GM21737 (cell line): ENCODE measurements at regions not wholly inside any gene's neighbourhood (a gene's known extent, or its start where the extent isn't known, plus 50 kb on each side); places are given as distances from the start of the nearest gene placed in this dataset.
"Not testable (repeated sequence)": the region's sequence is repeated elsewhere in the genome, so short reads cannot be mapped to it uniquely, and the experiment has no call there.

Source experiments
- ATAC-seq: cut with Tn5 transposase; IDR thresholded peaks from one replicate; pipeline ENCODE4 v1.9.1; 2021; ENCODE audit warnings: mild to moderate bottlenecking, moderate library complexity; ENCODE audit not compliant: unreplicated experiment

DNA sequence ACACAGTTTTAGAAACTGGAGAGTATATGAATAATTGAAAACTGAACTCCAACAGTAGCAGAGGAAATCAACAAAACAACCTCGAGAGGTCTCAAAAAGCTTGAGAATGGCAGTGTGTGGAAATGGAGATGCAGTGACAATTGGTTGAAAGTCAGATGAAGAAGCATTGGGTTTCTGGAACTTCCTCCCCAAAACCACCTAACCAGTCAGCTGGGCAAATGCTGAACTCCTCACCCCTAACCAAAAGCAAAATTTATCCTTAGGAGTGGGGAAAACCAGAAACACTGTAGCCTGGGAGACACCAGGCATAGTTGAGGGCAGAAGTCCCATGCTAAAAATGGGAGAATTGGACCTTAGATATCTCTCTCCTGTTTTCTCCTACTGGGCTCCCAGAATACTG lies 109.9 kb downstream of the TANC2 start:
- no peak for ATAC-seq

DNA sequence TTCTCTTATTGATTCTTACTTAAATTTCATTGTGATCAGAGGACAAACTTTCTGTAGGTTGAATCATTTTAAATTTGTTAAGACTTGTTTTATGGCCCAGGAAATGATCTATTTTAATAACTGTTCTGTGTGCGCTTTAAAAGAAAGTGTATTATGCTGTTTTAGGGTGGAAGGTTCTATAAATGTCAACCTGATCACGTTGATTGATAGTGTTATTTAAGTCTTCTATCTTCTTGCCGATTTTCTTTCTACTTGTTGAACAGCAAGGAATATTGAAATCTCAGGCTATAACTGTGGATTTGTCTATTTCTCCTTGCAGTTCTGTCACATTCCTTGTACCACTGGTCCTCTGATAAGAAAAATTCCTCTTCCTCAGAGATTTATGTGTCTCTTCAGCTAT lies 112.7 kb downstream of the TANC2 start:
- ATAC-seq: no peak

DNA sequence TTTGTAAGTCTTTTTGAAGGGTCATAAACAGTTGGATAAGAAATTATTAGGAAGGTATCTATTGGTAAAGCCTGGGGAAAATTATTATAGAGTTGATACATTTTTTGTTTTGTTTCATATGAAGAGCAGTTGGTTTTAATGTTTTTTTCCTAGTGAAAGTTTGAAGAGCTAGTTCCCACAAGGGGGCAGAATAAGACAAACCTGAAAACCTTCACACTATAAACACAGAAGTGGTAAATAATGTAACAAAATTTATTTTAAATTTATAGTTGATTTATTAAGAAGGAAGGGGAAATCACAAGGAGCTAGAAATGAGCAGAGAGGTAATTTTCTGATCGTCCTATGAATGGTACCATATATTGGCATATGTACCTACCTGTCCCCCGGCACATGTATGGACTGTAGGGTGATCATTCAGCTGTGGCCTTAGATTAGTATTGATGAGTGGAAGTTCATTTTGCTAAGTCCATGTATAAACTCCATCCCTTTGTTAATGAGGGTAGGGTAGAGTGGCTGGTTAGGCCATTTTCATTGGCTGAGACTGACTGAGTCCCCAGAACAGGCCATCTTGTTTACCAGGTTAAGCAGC lies 116.3 kb downstream of the TANC2 start:
- no peak for ATAC-seq

DNA sequence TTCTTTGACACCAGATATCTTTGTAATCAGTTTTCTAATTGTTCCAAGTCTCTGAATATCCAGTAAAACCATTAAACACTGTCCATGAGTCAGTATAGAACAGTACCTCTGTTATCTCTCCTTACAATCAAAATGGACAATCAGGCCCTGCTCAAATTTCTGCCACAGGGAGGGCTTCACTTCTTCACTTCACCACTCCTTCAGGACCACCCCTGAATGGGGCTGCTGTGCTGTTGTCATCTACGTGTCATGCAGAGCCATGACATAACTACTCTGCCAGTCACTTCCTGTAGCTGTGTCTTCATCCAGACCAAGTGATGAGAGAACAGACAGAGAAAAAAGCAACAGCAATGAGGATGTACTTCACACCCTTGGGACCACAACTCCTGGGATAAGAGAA lies 116.9 kb downstream of the TANC2 start:
- no peak for ATAC-seq

DNA sequence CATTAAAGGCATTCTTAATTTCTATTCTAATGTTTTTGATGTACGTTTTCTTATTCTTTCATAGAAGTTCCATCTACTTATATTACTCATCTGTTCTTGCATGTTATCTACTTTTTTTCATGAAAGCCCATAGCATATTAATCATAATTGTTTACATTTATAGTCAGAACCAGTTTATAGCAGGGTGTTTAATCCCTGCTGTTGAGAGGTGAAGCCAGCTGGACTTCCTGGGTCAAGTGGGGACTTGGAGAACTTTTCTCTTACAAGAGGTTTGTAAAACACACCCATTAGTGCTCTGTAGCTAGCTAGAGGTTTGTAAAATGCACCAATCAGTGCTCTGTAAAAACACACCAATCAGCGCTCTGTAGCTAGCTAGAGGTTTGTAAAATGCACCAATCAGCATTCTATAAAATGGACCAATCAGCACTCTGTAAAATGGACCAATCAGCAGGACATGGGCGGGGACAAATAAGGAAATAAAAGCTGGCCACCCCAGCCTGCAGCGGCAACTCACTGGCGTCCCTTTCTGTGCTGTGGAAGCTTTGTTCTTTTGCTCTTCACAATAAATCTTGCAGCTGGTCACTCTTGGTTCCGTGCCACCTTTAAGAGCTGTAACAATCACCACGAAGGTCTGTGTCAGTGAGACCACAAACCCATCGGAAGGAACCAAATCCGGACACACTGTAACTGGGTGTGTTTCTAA lies 120.6 kb downstream of the TANC2 start:
- ATAC-seq: no peak

DNA sequence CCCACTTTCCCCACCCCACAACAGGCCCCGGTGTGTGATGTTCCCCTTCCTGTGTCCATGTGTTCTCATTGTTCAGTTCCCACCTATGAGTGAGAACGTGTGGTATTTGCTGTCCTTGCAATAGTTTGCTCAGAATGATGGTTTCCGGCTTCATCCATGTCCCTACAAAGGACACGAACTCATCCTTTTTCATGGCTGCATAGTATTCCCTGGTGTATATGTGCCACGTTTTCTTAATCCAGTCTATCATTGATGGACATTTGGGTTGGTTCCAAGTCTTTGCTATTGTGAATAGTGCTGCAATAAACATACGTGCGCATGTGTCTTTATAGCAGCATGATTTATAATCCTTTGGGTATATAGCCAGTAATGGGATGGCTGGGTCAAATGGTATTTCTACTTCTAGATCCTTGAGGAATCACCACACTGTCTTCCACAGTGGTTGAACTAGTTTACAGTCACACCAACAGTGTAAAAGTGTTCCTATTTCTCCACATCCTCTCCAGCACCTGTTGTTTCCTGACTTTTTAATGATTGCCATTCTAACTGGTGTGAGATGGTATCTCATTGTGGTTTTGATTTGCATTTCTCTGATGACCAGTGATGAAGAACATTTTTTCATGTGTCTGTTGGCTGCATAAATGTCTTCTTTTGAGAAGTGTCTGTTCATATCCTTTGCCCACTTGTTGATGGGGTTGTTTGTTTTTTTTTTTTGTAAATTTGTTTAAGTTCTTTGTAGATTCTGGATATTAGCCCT lies 124.5 kb downstream of the TANC2 start:
- ATAC-seq: not testable (repeated sequence)

DNA sequence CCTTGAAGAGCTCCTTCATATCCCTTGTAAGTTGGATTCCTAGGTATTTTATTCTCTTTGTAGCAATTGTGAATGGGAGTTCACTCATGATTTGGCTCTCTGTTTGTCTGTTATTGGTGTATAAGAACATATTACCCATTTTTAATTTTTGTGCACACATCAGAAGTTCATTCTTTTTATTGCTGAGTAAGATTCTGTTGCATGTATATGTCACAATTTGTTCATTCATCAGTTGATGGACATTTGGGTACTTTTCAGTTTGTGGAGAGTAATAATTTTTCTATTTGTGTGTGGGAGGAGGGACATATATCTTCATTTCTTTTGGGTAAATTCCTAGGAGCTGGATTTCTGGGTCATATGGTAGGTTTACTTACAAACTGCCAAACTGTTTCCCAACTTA lies 125.9 kb downstream of the TANC2 start:
- not testable (repeated sequence) for ATAC-seq

DNA sequence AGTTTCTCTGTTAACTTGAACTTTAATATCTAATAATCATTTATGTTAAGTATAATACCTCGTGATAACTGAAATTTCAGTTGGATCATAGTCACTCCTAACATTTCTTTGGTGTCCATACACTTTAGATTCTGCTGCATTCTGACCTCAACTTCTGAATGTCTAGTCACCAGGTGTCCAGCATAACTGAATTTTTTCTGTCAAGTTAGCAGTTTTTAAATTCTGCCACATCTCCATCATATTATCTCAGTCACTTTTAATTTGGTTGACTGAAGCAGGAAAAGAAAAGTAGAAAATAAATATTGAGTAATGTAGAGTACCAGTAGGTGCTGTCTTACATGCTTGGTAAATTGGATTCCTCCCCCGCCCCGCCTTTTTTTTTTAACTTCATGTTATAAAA lies 128.6 kb downstream of the TANC2 start:
- no peak for ATAC-seq

DNA sequence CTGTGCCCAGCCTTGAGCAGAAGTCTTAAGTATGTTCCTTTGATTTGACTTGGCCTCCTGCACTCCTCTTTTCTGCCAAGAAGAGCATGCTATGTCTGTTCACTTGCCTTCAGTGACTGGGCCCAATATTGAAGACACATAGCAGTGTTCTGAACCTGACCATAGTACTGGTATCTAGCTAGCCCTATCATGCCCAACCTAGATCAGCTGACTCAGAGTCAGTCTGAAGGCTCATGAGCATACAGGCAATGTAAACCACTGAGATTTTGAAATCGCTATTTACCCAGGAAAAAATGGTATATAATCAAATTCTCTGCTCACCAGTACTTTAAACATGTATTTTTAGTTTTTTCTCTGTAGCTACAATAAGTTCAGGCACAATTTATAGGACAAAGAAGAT lies 129.4 kb downstream of the TANC2 start:
- ATAC-seq: no peak

DNA sequence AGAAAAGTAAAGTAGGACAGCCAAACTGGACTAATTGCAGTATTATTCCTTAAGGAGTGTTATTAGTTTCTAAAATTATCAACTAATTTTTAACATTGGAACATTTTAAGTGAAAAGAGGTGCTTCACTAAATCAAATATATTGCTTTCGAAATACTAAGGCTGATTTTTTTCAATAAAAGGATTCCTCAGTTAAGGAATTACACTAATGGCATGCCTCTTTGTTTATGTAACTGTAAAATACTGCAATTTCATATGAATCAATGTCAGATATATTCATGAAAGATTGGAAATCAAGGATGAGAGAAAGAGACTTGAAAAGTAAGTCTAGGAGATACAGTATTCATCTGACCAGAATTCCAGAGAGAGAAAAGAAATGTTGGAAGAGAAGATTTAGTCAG lies 129.8 kb downstream of the TANC2 start:
- ATAC-seq: no peak

DNA sequence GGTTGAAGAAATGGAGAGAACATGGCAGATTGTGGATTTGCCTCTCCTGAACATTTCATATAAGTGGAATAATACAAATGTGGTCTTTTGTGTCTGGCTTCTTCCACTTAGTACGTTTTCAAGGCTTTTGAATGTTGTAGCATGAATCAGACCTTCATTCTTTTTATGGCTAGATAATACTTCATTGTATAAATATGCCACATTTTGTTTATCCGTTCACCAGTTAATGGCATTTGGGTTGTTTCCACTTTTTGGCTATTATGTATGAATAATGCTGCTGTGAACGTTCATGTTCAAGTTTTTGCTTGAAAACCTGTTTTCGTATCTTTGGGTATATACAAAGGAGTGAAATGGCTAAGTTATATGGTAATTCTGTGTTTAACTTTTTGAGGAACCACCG lies 130.4 kb downstream of the TANC2 start:
- no peak for ATAC-seq

DNA sequence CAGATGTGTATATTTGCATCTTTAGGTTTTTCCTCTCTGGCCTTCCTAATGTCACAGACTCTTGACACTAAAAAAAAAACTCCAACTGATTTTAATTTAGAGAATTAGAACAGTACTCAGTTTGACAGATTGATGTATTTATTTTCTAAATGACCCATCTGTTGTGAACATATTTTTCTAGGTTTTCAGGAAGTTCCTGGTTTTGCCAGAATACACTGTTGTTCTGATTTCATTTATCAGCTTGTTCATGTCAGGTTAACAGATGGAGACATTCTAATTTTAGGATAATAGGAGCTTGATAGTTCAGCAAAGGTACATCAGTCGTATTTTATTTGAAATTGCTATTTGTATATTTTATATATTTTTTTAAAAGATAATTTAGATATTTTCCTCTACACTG lies 133.4 kb downstream of the TANC2 start:
- ATAC-seq: no peak

DNA sequence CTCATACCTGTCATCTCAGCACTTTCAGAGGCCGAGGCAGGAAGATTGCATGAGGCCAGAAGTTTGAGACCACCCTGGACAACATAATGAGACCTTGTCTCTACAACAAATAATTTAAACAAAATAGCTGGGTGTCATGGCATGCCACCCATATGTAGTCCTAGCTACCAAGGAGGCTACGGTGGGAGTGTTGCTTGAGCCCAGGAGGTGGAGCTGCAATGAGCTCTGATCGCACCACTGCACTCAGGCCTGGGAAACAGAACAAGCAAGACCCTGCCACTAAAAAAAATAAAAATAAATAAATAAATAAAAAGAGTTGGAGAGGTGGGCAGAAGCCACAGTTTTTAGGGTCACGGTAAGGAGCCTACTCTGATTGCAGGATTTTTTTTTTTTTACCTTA lies 136.0 kb downstream of the TANC2 start:
- no peak for ATAC-seq

DNA sequence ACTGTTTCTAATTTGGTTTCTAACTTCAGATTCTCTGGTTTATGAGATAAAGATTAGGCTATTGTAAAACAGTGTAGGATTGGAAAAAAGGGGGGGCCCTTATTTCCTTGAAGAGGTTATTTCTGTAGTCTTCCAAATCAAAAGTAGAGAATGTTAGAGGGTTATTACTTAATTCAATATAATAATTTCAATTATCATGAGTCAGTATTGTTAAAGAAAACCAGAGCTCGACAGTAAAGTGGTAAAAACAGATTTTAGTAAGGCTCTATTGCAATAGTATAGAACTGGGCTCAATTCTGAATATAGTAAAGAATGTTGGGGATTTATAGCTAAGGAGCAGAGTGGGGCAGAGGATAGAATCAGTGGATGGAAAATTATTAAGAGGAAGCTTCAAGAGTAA lies 140.0 kb downstream of the TANC2 start:
- ATAC-seq: no peak

DNA sequence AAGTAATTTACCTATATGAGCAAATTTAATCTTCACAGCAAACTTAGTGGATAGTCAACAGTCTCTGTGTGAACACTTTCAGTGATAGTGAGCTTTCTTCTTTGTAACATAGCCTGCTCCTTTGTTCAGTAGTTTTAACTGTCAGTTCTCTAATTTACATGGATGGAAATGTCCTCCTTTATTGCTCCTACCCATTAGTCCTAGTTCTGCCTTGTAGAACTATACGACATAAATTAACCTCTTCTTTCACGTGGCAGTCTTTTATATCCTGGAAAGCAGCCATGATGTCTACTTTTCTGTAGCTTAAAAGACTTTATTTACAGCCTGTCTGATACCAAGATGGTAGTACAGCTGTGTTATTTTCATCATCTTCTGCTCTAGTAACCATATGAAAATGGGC lies 143.6 kb downstream of the TANC2 start:
- no peak for ATAC-seq

DNA sequence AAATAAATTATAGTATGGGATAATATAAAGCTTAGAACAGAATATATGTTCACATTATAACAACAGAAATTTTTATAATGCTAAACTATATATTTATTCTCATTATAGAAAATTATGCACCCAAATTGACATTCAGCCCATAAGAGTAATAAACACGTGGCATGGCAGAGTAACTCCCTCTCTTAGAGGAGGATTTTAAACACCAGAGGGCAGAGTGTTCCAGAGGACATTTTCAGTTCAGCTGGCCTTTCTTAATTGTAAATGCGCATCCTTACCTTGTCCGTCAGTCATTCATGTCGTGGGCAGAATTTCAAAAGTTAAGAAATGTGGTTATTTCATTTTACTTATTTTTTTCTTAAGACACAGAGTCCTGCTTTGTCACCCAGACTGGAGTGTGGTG lies 147.1 kb downstream of the TANC2 start:
- no peak for ATAC-seq

DNA sequence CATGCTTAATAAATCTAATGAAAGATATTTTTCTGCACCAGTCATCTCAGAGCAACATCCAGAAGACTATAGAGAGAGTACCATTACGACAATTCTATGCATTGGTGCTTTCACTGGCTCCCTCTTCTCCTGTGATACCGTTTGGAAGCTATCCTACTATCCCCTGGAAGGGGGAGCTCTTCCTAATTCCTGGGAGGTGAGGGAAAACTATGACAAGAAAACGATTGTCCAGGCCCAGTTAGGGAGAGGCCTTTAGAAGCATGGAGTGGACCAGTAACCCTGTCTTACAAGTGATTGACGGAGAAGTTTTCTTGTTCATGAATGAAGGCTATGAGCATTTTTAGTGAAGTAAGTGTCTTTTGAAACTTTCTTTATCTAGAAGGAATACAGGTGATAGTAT lies 150.2 kb downstream of the TANC2 start:
- no peak for ATAC-seq

DNA sequence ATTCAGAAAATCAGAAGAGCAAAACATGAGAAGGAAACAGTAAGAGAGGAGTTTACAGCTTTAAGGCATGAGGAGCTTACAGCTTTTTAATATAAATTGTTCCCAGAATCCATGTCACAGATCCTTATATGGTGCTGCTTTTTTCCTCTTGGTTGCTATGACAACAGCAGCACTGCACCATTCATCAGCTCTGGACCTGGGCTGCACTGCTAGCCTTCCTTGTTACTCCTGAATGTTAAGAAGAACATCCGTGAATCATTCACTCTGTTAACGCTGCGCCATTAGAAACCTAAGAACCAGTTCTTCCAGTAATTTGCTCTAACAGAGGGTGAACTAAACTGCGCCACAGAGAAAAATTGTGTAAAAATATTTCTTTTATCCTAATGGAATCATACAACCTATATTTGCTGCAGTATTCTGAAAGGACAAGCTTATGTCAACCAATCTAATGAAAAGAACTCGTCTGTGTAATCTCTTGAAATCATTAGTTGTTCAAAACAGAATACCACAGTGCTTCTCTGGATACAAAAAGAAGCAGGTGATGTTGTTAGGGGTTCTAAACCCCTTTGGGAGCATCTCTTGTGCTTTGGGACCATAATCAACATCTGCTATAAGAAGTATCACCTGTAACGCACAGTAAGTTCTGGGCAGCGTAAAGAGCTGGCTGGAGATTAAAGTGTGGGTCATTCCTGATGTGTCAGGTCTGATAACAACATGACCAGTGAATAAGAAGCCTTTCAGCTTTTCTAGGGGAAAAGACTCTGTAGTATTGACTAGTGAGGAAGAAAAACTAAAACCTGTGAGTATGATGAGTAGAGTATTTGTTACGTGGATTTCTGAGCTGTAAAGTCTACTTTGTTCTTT lies 151.2 kb downstream of the TANC2 start:
- no peak for ATAC-seq

DNA sequence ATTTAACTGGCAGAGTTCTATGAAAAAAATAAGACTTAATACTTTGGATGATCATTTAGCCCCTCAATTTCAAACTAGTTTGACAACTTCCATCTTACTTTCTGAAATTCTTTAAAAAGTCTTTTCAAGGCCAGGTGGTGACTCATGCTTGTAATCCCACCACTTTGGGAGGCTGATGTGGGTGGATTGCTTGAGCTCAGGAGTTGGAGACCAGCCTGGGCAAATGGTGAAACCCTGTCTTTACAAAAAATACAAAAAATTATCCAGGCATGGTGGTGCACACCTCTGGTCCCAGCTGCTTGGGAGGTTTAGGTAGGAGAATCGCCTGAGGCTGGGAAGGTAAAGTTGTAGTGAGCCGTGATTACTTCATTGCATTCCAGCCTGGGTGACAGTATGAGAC lies 154.4 kb downstream of the TANC2 start:
- ATAC-seq: no peak

DNA sequence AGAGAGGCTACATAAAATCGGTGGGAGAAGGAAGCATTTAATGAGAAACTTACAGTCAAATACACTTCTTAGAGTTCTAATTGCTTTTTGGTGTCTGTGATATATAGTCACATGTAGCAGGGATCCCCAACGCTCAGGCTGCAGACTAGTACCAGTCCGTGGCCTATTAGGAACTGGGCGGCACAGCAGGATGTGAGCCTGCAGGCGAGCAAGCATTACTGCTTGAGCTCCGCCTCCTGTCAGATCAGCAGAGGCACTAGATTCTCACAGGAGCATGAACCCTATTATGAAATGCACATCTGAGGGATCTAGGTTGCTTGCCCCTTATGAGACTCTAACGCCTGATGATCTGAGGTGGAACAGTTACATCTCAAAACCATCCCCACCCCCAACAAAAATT lies 158.5 kb downstream of the TANC2 start:
- ATAC-seq: no peak

DNA sequence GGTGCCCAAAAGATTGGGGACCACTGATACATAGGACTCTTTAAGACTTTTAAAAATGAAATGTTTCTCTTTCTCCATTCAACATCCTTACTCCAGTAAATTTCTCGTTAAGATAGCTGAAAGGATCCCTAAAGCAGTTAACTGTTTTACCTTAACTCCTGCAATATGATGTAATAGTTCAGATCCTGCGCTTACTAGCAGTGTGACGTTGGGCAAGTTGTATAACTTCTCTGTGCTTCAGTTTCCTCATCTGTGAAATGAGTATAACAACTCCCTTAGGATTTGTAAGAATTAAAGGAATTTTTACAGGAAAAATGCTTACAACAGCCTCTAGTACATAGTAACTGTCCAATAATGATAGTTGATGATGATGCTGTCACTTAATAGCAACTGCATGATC lies 158.9 kb downstream of the TANC2 start:
- ATAC-seq: no peak
